ENCODE measurements at regions not wholly inside any gene's neighbourhood (a gene's known extent, or its start where the extent isn't known, plus 50 kb on each side); places are given as distances from the start of the nearest gene placed in this dataset.

DNA sequence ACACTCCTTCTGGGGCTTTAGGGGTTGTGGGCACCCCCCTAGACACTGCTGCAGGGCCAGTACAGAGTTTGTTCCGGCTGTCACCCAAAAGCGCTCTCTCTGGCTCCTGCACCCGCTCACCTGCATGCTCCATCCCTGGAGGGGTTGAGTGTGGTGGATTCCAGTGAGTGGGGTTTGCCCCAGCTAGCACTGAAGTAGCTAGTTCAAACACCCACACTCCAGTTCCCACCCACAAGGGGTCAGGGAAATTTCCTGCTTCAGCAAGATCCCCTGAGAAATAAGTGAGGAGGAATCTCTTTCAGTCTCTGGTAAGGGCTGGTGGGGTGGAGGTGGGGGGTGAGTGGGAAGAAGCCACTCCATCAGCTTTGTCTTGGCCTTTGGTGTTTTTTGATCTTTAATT lies 73.6 kb downstream of the TMEM17 start:
- TF ChIP-seq, protein P1, sequence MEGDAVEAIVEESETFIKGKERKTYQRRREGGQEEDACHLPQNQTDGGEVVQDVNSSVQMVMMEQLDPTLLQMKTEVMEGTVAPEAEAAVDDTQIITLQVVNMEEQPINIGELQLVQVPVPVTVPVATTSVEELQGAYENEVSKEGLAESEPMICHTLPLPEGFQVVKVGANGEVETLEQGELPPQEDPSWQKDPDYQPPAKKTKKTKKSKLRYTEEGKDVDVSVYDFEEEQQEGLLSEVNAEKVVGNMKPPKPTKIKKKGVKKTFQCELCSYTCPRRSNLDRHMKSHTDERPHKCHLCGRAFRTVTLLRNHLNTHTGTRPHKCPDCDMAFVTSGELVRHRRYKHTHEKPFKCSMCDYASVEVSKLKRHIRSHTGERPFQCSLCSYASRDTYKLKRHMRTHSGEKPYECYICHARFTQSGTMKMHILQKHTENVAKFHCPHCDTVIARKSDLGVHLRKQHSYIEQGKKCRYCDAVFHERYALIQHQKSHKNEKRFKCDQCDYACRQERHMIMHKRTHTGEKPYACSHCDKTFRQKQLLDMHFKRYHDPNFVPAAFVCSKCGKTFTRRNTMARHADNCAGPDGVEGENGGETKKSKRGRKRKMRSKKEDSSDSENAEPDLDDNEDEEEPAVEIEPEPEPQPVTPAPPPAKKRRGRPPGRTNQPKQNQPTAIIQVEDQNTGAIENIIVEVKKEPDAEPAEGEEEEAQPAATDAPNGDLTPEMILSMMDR (conservative IDR thresholded peaks at IDR 0.05) = no peak
- TF ChIP-seq EZH2 (IDR thresholded peaks at IDR 0.05; ENCODE audit: low read depth) = no peak

Measured in PC-9 (cell line).